Heart left ventricle (tissue), 16 donors: ENCODE measurements at regions not wholly inside any gene's neighbourhood (a gene's known extent, or its start where the extent isn't known, plus 50 kb on each side); places are given as distances from the start of the nearest gene placed in this dataset.
"Not testable (repeated sequence)": the region's sequence is repeated elsewhere in the genome, so short reads cannot be mapped to it uniquely, and the experiment has no call there.

ENCODE experiments used
- ATAC-seq, 4 donors: fragments of 200-7000 bp; cut with Tn5 transposase; one replicate each; pipeline ENCODE4 v1.9.1; 2020 to 2022; ENCODE audit warnings: moderate library complexity in 4 of 4, mild to moderate bottlenecking in 3 of 4, moderate number of reproducible peaks in 1 of 4
- DNase-seq, 5 donors: peaks; one replicate each; pipeline ENCODE4 v3.0.0-alpha.2; 2020
- H3K27ac ChIP-seq, 12 donors: fragments of 200-600 bp; sonication (generic) in 4 of 12; one replicate each; pipeline versions ENCODE4 v1.5.0 to v1.8.0; 2016 to 2022; ENCODE audit warnings: mild to moderate bottlenecking in 2 of 12
- H3K27me3 ChIP-seq, 9 donors: fragments of 200-600 bp; sonication (generic) in 2 of 9; one replicate each; pipeline versions ENCODE4 v1.5.1 to v1.8.0; 2016 to 2022; ENCODE audit warnings: mild to moderate bottlenecking in 3 of 9
- H3K36me3 ChIP-seq, 9 donors: fragments of 200-600 bp; sonication (generic) in 2 of 9; one replicate each; pipeline versions ENCODE4 v1.5.0 to v1.8.0; 2018 to 2022; ENCODE audit warnings: mild to moderate bottlenecking in 2 of 9
- H3K4me1 ChIP-seq, 12 donors: fragments of 200-600 bp; sonication (generic) in 4 of 12; one replicate each; pipeline versions ENCODE4 v1.5.0 to v1.8.0; 2016 to 2022; ENCODE audit warnings: mild to moderate bottlenecking in 3 of 12
- H3K4me3 ChIP-seq, 12 donors: fragments of 200-600 bp; sonication (generic) in 4 of 12; one replicate each; pipeline versions ENCODE4 v1.5.0 to v1.8.0; 2017 to 2022; ENCODE audit warnings: mild to moderate bottlenecking in 9 of 12, moderate library complexity in 4 of 12
- H3K9me3 ChIP-seq, 12 donors: fragments of 200-600 bp; sonication (generic) in 4 of 12; one replicate each; pipeline versions ENCODE4 v1.5.0 to v1.8.0; 2016 to 2022; ENCODE audit warnings: mild to moderate bottlenecking in 1 of 12
- CTCF ChIP-seq, 12 donors: fragments of 200-600 bp; sonication (generic) in 4 of 12; IDR thresholded peaks; one replicate each; pipeline versions ENCODE4 v1.5.0 to v1.8.0; 2018 to 2022; ENCODE audit warnings: antibody characterized with exemption in 12 of 12, mild to moderate bottlenecking in 5 of 12
- POLR2A ChIP-seq, 2 donors: fragments of 450-650 bp; IDR thresholded peaks; one replicate each; pipeline ENCODE4 v1.6.1; 2017; ENCODE audit warnings: antibody characterized with exemption in 2 of 2, mild to moderate bottlenecking in 2 of 2, moderate library complexity in 2 of 2
- WGBS, 4 donors: extraction: QIAGEN DNeasy Blood & Tissue Kit in 2 of 4; methylation state at CpG; one replicate each; pipeline versions ENCODE4 v1.1.5 to v1.1.7; 2013 to 2018; 5-methylcytosine and 5-hydroxymethylcytosine counted together
- intact Hi-C, 10 donors: fragments of 100-400 bp; cut with DNase I; formaldehyde crosslinking; loops; one replicate each; pipeline versions ENCODE4 v1.11.1 to v1.14.2; 2022
- donor health status: ischemic (EF 13 %, LVEDD 7.1; RV severe dilation, severe dysfunction).
- donor health status: healthy with polysubstance abuse.
- donor health status: DM: no; HTN: yes; CAD: no.
- donor health status: DM: no; HTN: no; CAD: no.
- donor health status: ischemic (EF 25% LVEDD 6.9; RV normal size, moderate dysfunction).
- donor health status: ischemic (EF 25% LVEDD 5.7; RV mildly dilated, moderate dysfunction).
- donor health status: healthy.
- donor health status: DM: yes; HTN: yes; CAD: no.
- donor health status: ischemic (EF 35%, LVEDD 5.7; RV mildly dilated, moderate dysfunction).
- donor health status: nonischemic (EF 11% LVEDD 7.7; RV severe dilation, severe dysfunction).
- donor health status: DM: yes; HTN: yes; CAD: no.
- donor health status: PGD.
- donor health status: ischemic (EF 29% LVEDD 5.4; RV normal size, mild dysfunction).
- donor health status: nonischemic (EF 23%, LVEDD 6.1; RV moderate dilation, normal function).

GRCh38 chr3:144893980-144894379 is 922.4 kb downstream of the DIPK2A start:
- H3K9me3 ChIP-seq: no peaks in the 10 kb centered on the region
- intact Hi-C loops: no loop called here
- H3K27ac ChIP-seq: no peak overlapping the region
- WGBS, 4 donors: 87 to 96% (median 92%) methylated on average over 5 of the region's 5 CpGs
- TF ChIP-seq CTCF (IDR thresholded peaks at IDR 0.05) (no peak), POLR2A (IDR thresholded peaks at IDR 0.05) (no peak)
- no peak overlapping the region for H3K4me3 ChIP-seq
- ATAC-seq (no peak), DNase-seq (no peak)
- no peaks in the 10 kb centered on the region for H3K4me1 ChIP-seq
- H3K36me3 ChIP-seq: no peaks in the 10 kb centered on the region
- H3K27me3 ChIP-seq: no peaks in the 10 kb centered on the region

- no peak for ATAC-seq
- 64 to 84% (median 77%) methylated on average over 2 of the region's 2 CpGs for WGBS, 4 donors
- H3K4me3 ChIP-seq: no peak overlapping the region
- no peaks in the 10 kb centered on the region for H3K4me1 ChIP-seq
- intact Hi-C loops: no loop called here
- no peak for TF ChIP-seq CTCF (IDR thresholded peaks at IDR 0.05)
- TF ChIP-seq POLR2A (IDR thresholded peaks at IDR 0.05): no peak
- DNase-seq: no peak
- no peaks in the 10 kb centered on the region for H3K36me3 ChIP-seq
- no peaks in the 10 kb centered on the region for H3K9me3 ChIP-seq
- H3K27ac ChIP-seq: no peak overlapping the region
- no peaks in the 10 kb centered on the region for H3K27me3 ChIP-seq
These were observed 923.0 kb downstream of the DIPK2A start for GRCh38 chr3:144894576-144894975.

GRCh38 chr3:144900366-144900765 is 928.7 kb downstream of the DIPK2A start:
- ATAC-seq (no peak), DNase-seq (no peak)
- Histone ChIP-seq H3K27me3 (no peaks in the 10 kb centered on the region), H3K4me3 (no peak overlapping the region), H3K9me3 (peaks cover 0 to 9% (median 3%) of the 10 kb centered on the region in 12 donors), H3K27ac (no peak overlapping the region), H3K36me3 (no peaks in the 10 kb centered on the region), H3K4me1 (no peaks in the 10 kb centered on the region)
- intact Hi-C loops: no loop called here
- TF ChIP-seq POLR2A (IDR thresholded peaks at IDR 0.05) (no peak), CTCF (IDR thresholded peaks at IDR 0.05) (no peak)

GRCh38 chr3:144907581-144907980 is 936.0 kb downstream of the DIPK2A start:
- intact Hi-C loops, H3K9me3 ChIP-seq, H3K4me1 ChIP-seq, H3K4me3 ChIP-seq, H3K27me3 ChIP-seq, H3K36me3 ChIP-seq, H3K27ac ChIP-seq, DNase-seq, ATAC-seq: not testable (repeated sequence)
- WGBS, 4 donors: 24 to 29% (median 28%) methylated on average over 3 of the region's 3 CpGs

GRCh38 chr3:144912968-144913367 is 941.3 kb downstream of the DIPK2A start:
- no peak for ATAC-seq
- WGBS, 4 donors: 87 to 92% (median 88%) methylated on average over 7 of the region's 7 CpGs
- Histone ChIP-seq H3K9me3 (peaks cover 0 to 5% (median 0%) of the 10 kb centered on the region in 12 donors), H3K36me3 (no peaks in the 10 kb centered on the region), H3K27me3 (no peaks in the 10 kb centered on the region), H3K4me3 (no peak overlapping the region), H3K27ac (no peak overlapping the region), H3K4me1 (no peaks in the 10 kb centered on the region)
- intact Hi-C loops: no loop called here
- no peak for DNase-seq
- TF ChIP-seq POLR2A (IDR thresholded peaks at IDR 0.05): no peak
